Smooth muscle cell (in vitro differentiated cells): ENCODE measurements at regions not wholly inside any gene's neighbourhood (a gene's known extent, or its start where the extent isn't known, plus 50 kb on each side); places are given as distances from the start of the nearest gene placed in this dataset.
"Not testable (repeated sequence)": the region's sequence is repeated elsewhere in the genome, so short reads cannot be mapped to it uniquely, and the experiment has no call there.

Source experiments
- DNase-seq: peaks from one replicate; lab custom pipeline; 2025; ENCODE audit not compliant: unreplicated experiment; lab: John Stamatoyannopoulos, UW
- H2AFZ ChIP-seq: fragments of 200-600 bp; sonication (generic); 2 replicates; pipeline ENCODE4 v1.6.0; 2016; ENCODE audit warnings: antibody characterized with exemption, low read depth, mild to moderate bottlenecking
- H3F3A ChIP-seq: fragments of 200-600 bp; sonication (generic); 2 replicates; pipeline ENCODE4 v1.6.0; 2017; ENCODE audit warnings: antibody characterized with exemption, low read depth
- H3K27ac ChIP-seq: fragments of 200-600 bp; sonication (generic); 2 replicates; pipeline ENCODE4 v1.5.1; 2016; ENCODE audit warnings: low read depth, mild to moderate bottlenecking
- H3K27me3 ChIP-seq: fragments of 200-600 bp; sonication (generic); 2 replicates; pipeline ENCODE4 v1.6.1; 2016; ENCODE audit warnings: low read depth, mild to moderate bottlenecking
- H3K36me3 ChIP-seq: fragments of 200-600 bp; sonication (generic); 2 replicates; pipeline ENCODE4 v1.5.1; 2016; ENCODE audit warnings: low read depth
- H3K4me1 ChIP-seq: fragments of 200-600 bp; sonication (generic); 2 replicates; pipeline ENCODE4 v1.5.1; 2016; ENCODE audit warnings: low read depth
- H3K4me2 ChIP-seq: fragments of 200-600 bp; sonication (generic); 2 replicates; pipeline ENCODE4 v1.6.0; 2016; ENCODE audit warnings: mild to moderate bottlenecking
- H3K4me3 ChIP-seq: fragments of 200-600 bp; sonication (generic); 2 replicates; pipeline ENCODE4 v1.5.1; 2016; ENCODE audit warnings: mild to moderate bottlenecking
- H3K79me2 ChIP-seq: fragments of 200-600 bp; sonication (generic); 2 replicates; pipeline ENCODE4 v1.6.0; 2016; ENCODE audit warnings: low read depth, mild to moderate bottlenecking
- H3K9ac ChIP-seq: fragments of 200-600 bp; sonication (generic); 2 replicates; pipeline ENCODE4 v1.6.0; 2016; ENCODE audit warnings: low read depth
- H3K9me3 ChIP-seq: fragments of 200-600 bp; sonication (generic); replicated peaks from 2 replicates; pipeline ENCODE4 v1.5.1; 2016; ENCODE audit warnings: low read depth
- H4K20me1 ChIP-seq: fragments of 200-600 bp; sonication (generic); 2 replicates; pipeline ENCODE4 v1.6.0; 2016; ENCODE audit warnings: low read depth
- CTCF ChIP-seq: fragments of 200-600 bp; sonication (generic); IDR thresholded peaks from 2 replicates; pipeline ENCODE4 v1.5.1; 2017; ENCODE audit warnings: borderline replicate concordance, mild to moderate bottlenecking, antibody characterized with exemption; ENCODE audit not compliant: insufficient read depth, poor library complexity, severe bottlenecking
- WGBS: methylation state at CpG from one replicate; pipeline ENCODE4 v1.1.7; 2016; ENCODE audit warnings: low lambda C conversion rate; 5-methylcytosine and 5-hydroxymethylcytosine counted together

GRCh38 chr3:55147406-55147805, 219.5 kb upstream of the LRTM1 start:
- Histone ChIP-seq H3K9me3 (no peaks in the 10 kb centered on the region), H3K27me3 (peaks cover 2% of the 10 kb centered on the region), H2AFZ (no peak overlapping the region), H3K9ac (no peak overlapping the region), H3K4me2 (peak overlapping the region; percentile 80), H3K4me1 (no peaks in the 10 kb centered on the region), H3F3A (peaks cover 2% of the 10 kb centered on the region), H3K79me2 (no peaks in the 10 kb centered on the region), H3K36me3 (no peaks in the 10 kb centered on the region), H3K4me3 (no peak overlapping the region), H4K20me1 (no peaks in the 10 kb centered on the region), H3K27ac (peak overlapping the region; percentile 64)
- 76% methylated on average over 3 of the region's 3 CpGs for WGBS
- DNase-seq: no peak
- TF ChIP-seq CTCF: no peak

GRCh38 chr3:55146216-55146615, 218.4 kb upstream of the LRTM1 start:
- Histone ChIP-seq H4K20me1 (no peaks in the 10 kb centered on the region), H3K9me3 (no peaks in the 10 kb centered on the region), H3K9ac (no peak overlapping the region), H3K4me2 (no peak overlapping the region), H3K36me3 (no peaks in the 10 kb centered on the region), H3K4me3 (no peak overlapping the region), H3K27ac (no peak overlapping the region), H3K4me1 (no peaks in the 10 kb centered on the region), H3K27me3 (no peaks in the 10 kb centered on the region), H3K79me2 (no peaks in the 10 kb centered on the region), H3F3A (peaks cover 2% of the 10 kb centered on the region), H2AFZ (no peak overlapping the region)
- no peak for DNase-seq
- WGBS: 76% methylated on average over 4 of the region's 4 CpGs
- TF ChIP-seq CTCF: no peak

- TF ChIP-seq CTCF: no peak
- H3K27ac ChIP-seq: no peak overlapping the region
- H3K9me3 ChIP-seq: no peaks in the 10 kb centered on the region
- H2AFZ ChIP-seq: no peak overlapping the region
- H3K36me3 ChIP-seq: no peaks in the 10 kb centered on the region
- no peaks in the 10 kb centered on the region for H4K20me1 ChIP-seq
- H3K4me2 ChIP-seq: no peak overlapping the region
- peaks cover 2% of the 10 kb centered on the region for H3F3A ChIP-seq
- H3K4me1 ChIP-seq: no peaks in the 10 kb centered on the region
- WGBS: 71% methylated on average over 7 of the region's 7 CpGs
- H3K9ac ChIP-seq: no peak overlapping the region
- H3K27me3 ChIP-seq: no peaks in the 10 kb centered on the region
- H3K4me3 ChIP-seq: no peak overlapping the region
- DNase-seq: no peak
- H3K79me2 ChIP-seq: no peaks in the 10 kb centered on the region
These were observed 216.3 kb upstream of the LRTM1 start for GRCh38 chr3:55144015-55144673.

- TF ChIP-seq CTCF: no peak
- Histone ChIP-seq H3F3A (peaks cover 2% of the 10 kb centered on the region), H3K9ac (no peak overlapping the region), H3K9me3 (no peaks in the 10 kb centered on the region), H3K79me2 (no peaks in the 10 kb centered on the region), H3K27me3 (no peaks in the 10 kb centered on the region), H3K4me1 (no peaks in the 10 kb centered on the region), H3K4me3 (no peak overlapping the region), H2AFZ (no peak overlapping the region), H3K27ac (no peak overlapping the region), H3K36me3 (no peaks in the 10 kb centered on the region), H3K4me2 (no peak overlapping the region), H4K20me1 (no peaks in the 10 kb centered on the region)
- no peak for DNase-seq
- WGBS: 78% methylated on average over 2 of the region's 2 CpGs
These were observed 215.5 kb upstream of the LRTM1 start for GRCh38 chr3:55143336-55143735.

GRCh38 chr3:55136291-55136690, 208.4 kb upstream of the LRTM1 start:
- not testable (repeated sequence) for H3K4me2 ChIP-seq, H2AFZ ChIP-seq, H3K27me3 ChIP-seq, H4K20me1 ChIP-seq, H3K4me1 ChIP-seq, H3F3A ChIP-seq, H3K9ac ChIP-seq, H3K27ac ChIP-seq, H3K9me3 ChIP-seq, H3K4me3 ChIP-seq, DNase-seq, H3K36me3 ChIP-seq, H3K79me2 ChIP-seq
- WGBS: 89% methylated on average over 25 of the region's 25 CpGs
